B cell (primary cell): ENCODE measurements at regions not wholly inside any gene's neighbourhood (a gene's known extent, or its start where the extent isn't known, plus 50 kb on each side); places are given as distances from the start of the nearest gene placed in this dataset.

Experiments
- ATAC-seq: fragments of 200-7000 bp; cut with Tn5 transposase; one replicate; pipeline ENCODE4 v1.10.0; 2021; ENCODE audit warnings: low read depth, mild to moderate bottlenecking, moderate number of reproducible peaks, moderate library complexity
- CTCF ChIA-PET: fragments of 350-600 bp; sonication (Branson Sonifier 250); formaldehyde crosslinking; loops from one replicate; lab custom pipeline; 2021; ENCODE audit warnings: antibody characterized with exemption, inconsistent platforms; lab: Charles Lee
- POLR2A ChIA-PET: fragments of 350-600 bp; sonication (Branson Sonifier 250); formaldehyde crosslinking; loops from one replicate; lab custom pipeline; 2021; ENCODE audit warnings: antibody characterized with exemption; lab: Charles Lee
- DNase-seq: peaks from one replicate; pipeline ENCODE4 v3.0.0; 2013
- H2AFZ ChIP-seq: 2 replicates; pipeline ENCODE4 v1.6.1; 2012; ENCODE audit warnings: mild to moderate bottlenecking, low read depth, low read length; ENCODE audit not compliant: insufficient read depth, poor library complexity, severe bottlenecking
- H3K27ac ChIP-seq, 2 donors: 1 replicate in 1 of 2; 2 replicates in 1 of 2; pipeline ENCODE4 v1.5.1; 2012 to 2013; ENCODE audit warnings: low read length in 2 of 2, mild to moderate bottlenecking in 2 of 2, moderate library complexity in 1 of 2
- H3K27me3 ChIP-seq, 4 experiments: fragments of 200-600 bp in 1 of 4; sonication (generic) in 1 of 4; replicated peaks in 1 of 4; 1 replicate in 2 of 4; 2 replicates in 2 of 4; pipeline versions ENCODE4 v1.6.1 to v1.7.0; 2013 to 2016; ENCODE audit warnings: low read length in 3 of 4, mild to moderate bottlenecking in 2 of 4, mixed read lengths in 1 of 4, moderate library complexity in 1 of 4; ENCODE audit not compliant: insufficient read depth in 4 of 4, control insufficient read depth in 3 of 4; ENCODE audit errors: control extremely low read depth in 1 of 4
- H3K36me3 ChIP-seq, 2 experiments: replicated peaks in 1 of 2; 1 replicate in 1 of 2; 2 replicates in 1 of 2; pipeline versions ENCODE4 v1.6.1 to v1.7.1; 2013; ENCODE audit warnings: low read length in 1 of 2; ENCODE audit not compliant: insufficient read depth in 2 of 2, control insufficient read depth in 1 of 2; ENCODE audit errors: control extremely low read depth in 1 of 2, extremely low read depth in 1 of 2
- H3K4me1 ChIP-seq, 2 donors: fragments of 200-600 bp in 1 of 2; sonication (generic) in 1 of 2; 1 replicate in 1 of 2; 2 replicates in 1 of 2; pipeline versions ENCODE4 v1.5.1 to v1.6.1; 2013 to 2017; ENCODE audit warnings: low read length in 2 of 2; ENCODE audit not compliant: control insufficient read depth in 2 of 2, insufficient read depth in 2 of 2
- H3K4me2 ChIP-seq: replicated peaks from 2 replicates; pipeline ENCODE3; 2012; ENCODE audit warnings: mild to moderate bottlenecking, low read depth, low read length; ENCODE audit not compliant: poor library complexity, severe bottlenecking
- H3K4me3 ChIP-seq, 5 experiments: fragments of 200-600 bp in 1 of 5; sonication (generic) in 1 of 5; 1 replicate in 3 of 5; 2 replicates in 2 of 5; pipeline versions ENCODE4 v1.5.1 to v1.7.0; 2011 to 2016; ENCODE audit warnings: low read length in 4 of 5, mild to moderate bottlenecking in 4 of 5, low read depth in 2 of 5, control low read depth in 1 of 5, moderate library complexity in 1 of 5; ENCODE audit not compliant: insufficient read depth in 1 of 5; ENCODE audit errors: control extremely low read depth in 1 of 5, extremely low read depth in 1 of 5
- H3K79me2 ChIP-seq: fragments of 200-600 bp; sonication (generic); one replicate; pipeline ENCODE4 v1.6.0; 2016; ENCODE audit warnings: low read length; ENCODE audit not compliant: control insufficient read depth, insufficient read depth
- H3K9ac ChIP-seq: fragments of 200-600 bp; sonication (generic); 2 replicates; pipeline ENCODE4 v1.6.1; 2017; ENCODE audit warnings: mild to moderate bottlenecking, low read length, moderate library complexity
- H3K9me3 ChIP-seq, 3 donors: one replicate each; pipeline versions ENCODE4 v1.6.1 to v1.7.1; 2013; ENCODE audit warnings: low read length in 2 of 3; ENCODE audit not compliant: control insufficient read depth in 2 of 3, insufficient read depth in 1 of 3; ENCODE audit errors: control extremely low read depth in 1 of 3
- H4K20me1 ChIP-seq: 2 replicates; pipeline ENCODE4 v1.6.0; 2012; ENCODE audit warnings: mild to moderate bottlenecking, low read length; ENCODE audit not compliant: insufficient read depth, control insufficient read depth, poor library complexity, severe bottlenecking
- H3K27ac Mint-ChIP-seq: one replicate; pipeline ENCODE4 v1.8.0; 2021; ENCODE audit warnings: mixed read lengths
- H3K27me3 Mint-ChIP-seq: one replicate; pipeline ENCODE4 v1.8.0; 2021; ENCODE audit warnings: mixed read lengths
- H3K4me1 Mint-ChIP-seq: one replicate; pipeline ENCODE4 v1.8.0; 2021; ENCODE audit warnings: mixed read lengths
- H3K4me3 Mint-ChIP-seq: one replicate; pipeline ENCODE4 v1.8.0; 2021; ENCODE audit warnings: mixed read lengths
- H3K9me3 Mint-ChIP-seq: one replicate; pipeline ENCODE4 v1.8.0; 2022; ENCODE audit warnings: mixed read lengths; ENCODE audit not compliant: insufficient read depth
- CTCF ChIP-seq: fragments of 200-600 bp; IDR thresholded peaks from one replicate; pipeline ENCODE4 v1.8.0; 2022; ENCODE audit warnings: antibody characterized with exemption, mild to moderate bottlenecking
- EZH2 ChIP-seq: IDR thresholded peaks from 2 replicates; pipeline ENCODE4 v1.6.1; 2012; ENCODE audit warnings: borderline replicate concordance, low read depth, mild to moderate bottlenecking, moderate library complexity, low read length; ENCODE audit not compliant: insufficient read depth, poor library complexity, severe bottlenecking
- WGBS: methylation state at CpG from one replicate; pipeline ENCODE4 v1.1.5; 2013; ENCODE audit warnings: missing lambda C conversion rate; ENCODE audit not compliant: insufficient coverage; 5-methylcytosine and 5-hydroxymethylcytosine counted together
- intact Hi-C: fragments of 100-400 bp; cut with micrococcal nuclease; formaldehyde crosslinking; loops from one replicate; pipeline ENCODE4 v1.10.0; 2022

- Mint-ChIP-seq H3K4me1 (peaks cover 2% of the 10 kb centered on the region), H3K9me3 (peaks cover 8% of the 10 kb centered on the region), H3K27ac (no peak overlapping the region), H3K27me3 (peaks cover 11% of the 10 kb centered on the region), H3K4me3 (no peak overlapping the region)
- Histone ChIP-seq H3K27me3 (peaks cover 0 to 4% (median 0%) of the 10 kb centered on the region in 4 experiments), H3K36me3 (no peaks in the 10 kb centered on the region), H3K9me3 (peaks cover 0 to 11% (median 0%) of the 10 kb centered on the region in 3 donors), H3K4me1 (no peaks in the 10 kb centered on the region), H3K9ac (no peak overlapping the region), H3K4me3 (no peak overlapping the region), H4K20me1 (no peaks in the 10 kb centered on the region), H3K79me2 (no peaks in the 10 kb centered on the region), H3K4me2 (no peak overlapping the region), H3K27ac (no peak overlapping the region), H2AFZ (no peak overlapping the region)
- intact Hi-C loops, result no loop called here
- TF ChIP-seq CTCF, result no peak
- no peak for TF ChIP-seq EZH2
- no CpG with 5 or more reads among the region's 5 CpGs for WGBS
- ATAC-seq (no peak), DNase-seq (no peak)
- ChIA-PET POLR2A (no interaction called here), CTCF (no interaction called here)
Observed at GRCh38 chr6:17021539-17021889, 80.3 kb upstream of the STMND1 start.

- 97% methylated on average over 2 of the region's 3 CpGs for whole genome bisulfite sequencing
- H2AFZ ChIP-seq, result no peak overlapping the region
- Mint-ChIP-seq H3K4me1 (peaks cover 6% of the 10 kb centered on the region), H3K9me3 (peaks cover 8% of the 10 kb centered on the region), H3K27ac (no peak overlapping the region), H3K27me3 (peaks cover 13% of the 10 kb centered on the region), H3K4me3 (no peak overlapping the region)
- CTCF ChIA-PET, result no interaction called here
- no peak overlapping the region for H3K4me3 ChIP-seq
- POLR2A ChIA-PET, result no interaction called here
- peaks cover 0 to 15% (median 0%) of the 10 kb centered on the region in 3 donors for H3K9me3 ChIP-seq
- ATAC-seq (no peak), DNase-seq (no peak)
- no peak overlapping the region for H3K27ac ChIP-seq
- H3K27me3 ChIP-seq, result peaks cover 0 to 6% (median 0%) of the 10 kb centered on the region in 4 experiments
- no peak overlapping the region for H3K9ac ChIP-seq
- intact Hi-C loops, result no loop called here
- no peak for TF ChIP-seq CTCF
- no peak for TF ChIP-seq EZH2
- no peaks in the 10 kb centered on the region for H3K79me2 ChIP-seq
- no peaks in the 10 kb centered on the region for H3K36me3 ChIP-seq
- no peaks in the 10 kb centered on the region for H4K20me1 ChIP-seq
- H3K4me1 ChIP-seq, result no peaks in the 10 kb centered on the region
- H3K4me2 ChIP-seq, result no peak overlapping the region
Observed at GRCh38 chr6:17020889-17021538, 80.8 kb upstream of the STMND1 start.
